Aorta (tissue), 5 donors: ENCODE measurements at regions not wholly inside any gene's neighbourhood (a gene's known extent, or its start where the extent isn't known, plus 50 kb on each side); places are given as distances from the start of the nearest gene placed in this dataset.

Experiments used
- ATAC-seq: fragments of 200-7000 bp; cut with Tn5 transposase; one replicate; pipeline ENCODE4 v1.9.1; 2022; ENCODE audit warnings: moderate library complexity; ENCODE audit not compliant: low FRiP score
- DNase-seq, 2 donors: peaks; one replicate each; pipeline ENCODE4 v3.0.0-alpha.2; 2020
- H3K27ac ChIP-seq, 2 donors: one replicate each; pipeline ENCODE4 v1.5.1; 2013; ENCODE audit warnings: low read length in 2 of 2, mild to moderate bottlenecking in 2 of 2, moderate library complexity in 2 of 2, control low read depth in 1 of 2, inconsistent platforms in 1 of 2, low read depth in 1 of 2
- H3K27me3 ChIP-seq, 2 donors: one replicate each; pipeline ENCODE4 v1.6.1; 2013; ENCODE audit warnings: control low read depth in 1 of 2, low read length in 1 of 2, mild to moderate bottlenecking in 1 of 2, moderate library complexity in 1 of 2; ENCODE audit not compliant: insufficient read depth in 2 of 2, control insufficient read depth in 1 of 2
- H3K36me3 ChIP-seq, 2 donors: one replicate each; pipeline ENCODE4 v1.6.1; 2013; ENCODE audit warnings: control low read depth in 1 of 2, low read length in 1 of 2, mild to moderate bottlenecking in 1 of 2; ENCODE audit not compliant: insufficient read depth in 2 of 2, control insufficient read depth in 1 of 2
- H3K4me1 ChIP-seq, 2 donors: one replicate each; pipeline ENCODE4 v1.6.1; 2013; ENCODE audit warnings: low read length in 2 of 2, control low read depth in 1 of 2, mild to moderate bottlenecking in 1 of 2, moderate library complexity in 1 of 2; ENCODE audit not compliant: insufficient read depth in 2 of 2, control insufficient read depth in 1 of 2
- H3K4me3 ChIP-seq, 2 donors: one replicate each; pipeline ENCODE4 v1.5.1; 2013; ENCODE audit warnings: low read length in 2 of 2, control low read depth in 1 of 2, mild to moderate bottlenecking in 1 of 2
- H3K9me3 ChIP-seq: one replicate; pipeline ENCODE4 v1.6.1; 2013; ENCODE audit warnings: mild to moderate bottlenecking, low read length; ENCODE audit not compliant: control insufficient read depth
- WGBS, 2 donors: extraction: QIAGEN DNeasy Blood & Tissue Kit; methylation state at CpG; one replicate each; pipeline ENCODE4 v1.1.7; 2013; 5-methylcytosine and 5-hydroxymethylcytosine counted together
- intact Hi-C, 2 donors: fragments of 100-400 bp; cut with DNase I; formaldehyde crosslinking; loops; one replicate each; pipeline versions ENCODE4 v1.14.2 to v1.15.0; 2022
- donor health status: healthy with polysubstance abuse.
- donor health status: Bipolar disorder and iron deficiency.
- donor health status: DM: no; HTN: no; CAD: no.
- donor health status: DM: no; HTN: no; CAD: no.
- donor health status: DM: yes; HTN: yes; CAD: no.

GRCh38 chr10:129380279-129380678, 86.8 kb upstream of the MGMT start:
- DNase-seq, result no peak
- Histone ChIP-seq H3K9me3 (no peaks in the 10 kb centered on the region), H3K4me3 (no peak overlapping the region), H3K4me1 (no peaks in the 10 kb centered on the region), H3K36me3 (no peaks in the 10 kb centered on the region), H3K27me3 (no peaks in the 10 kb centered on the region), H3K27ac (no peak overlapping the region)
- intact Hi-C loops, result no loop called here
- ATAC-seq, result no peak
- WGBS, 2 donors, result 96 to 97% methylated on average over 5 of the region's 5 CpGs

- Histone ChIP-seq H3K36me3 (no peaks in the 10 kb centered on the region), H3K4me3 (no peak overlapping the region), H3K9me3 (no peaks in the 10 kb centered on the region), H3K27ac (no peak overlapping the region), H3K4me1 (no peaks in the 10 kb centered on the region), H3K27me3 (no peaks in the 10 kb centered on the region)
- 36 to 60% methylated on average over 4 of the region's 4 CpGs for WGBS, 2 donors
- DNase-seq (no peak), ATAC-seq (no peak)
- intact Hi-C loops, result no loop called here
Measured at GRCh38 chr10:129381741-129382140, 85.3 kb upstream of the MGMT start.

DNA sequence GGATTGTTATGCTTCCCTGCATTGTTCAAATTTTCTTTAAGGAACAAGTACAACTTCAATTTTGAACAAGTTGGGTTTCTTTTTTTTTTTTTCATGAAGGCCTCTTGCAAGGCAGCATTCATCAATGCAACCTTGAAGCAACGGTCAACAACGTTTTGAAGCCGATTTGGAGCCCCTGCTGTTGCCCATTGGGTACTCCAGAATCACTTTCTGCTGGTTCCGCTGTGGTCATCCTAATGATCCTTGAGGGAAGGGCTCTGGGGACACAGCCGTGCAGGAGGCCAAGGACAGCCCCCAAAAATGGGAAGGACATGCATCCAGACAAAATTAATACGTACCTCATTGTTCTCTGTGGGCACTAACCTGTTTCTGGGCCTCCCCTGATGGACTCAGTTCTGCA, 84.6 kb upstream of the MGMT start:
- intact Hi-C loops, result no loop called here
- DNase-seq, result no peak
- H3K4me1 ChIP-seq, result no peaks in the 10 kb centered on the region
- no peak for ATAC-seq
- H3K4me3 ChIP-seq, result no peak overlapping the region
- no peaks in the 10 kb centered on the region for H3K9me3 ChIP-seq
- no peak overlapping the region for H3K27ac ChIP-seq
- H3K36me3 ChIP-seq, result no peaks in the 10 kb centered on the region
- no peaks in the 10 kb centered on the region for H3K27me3 ChIP-seq
- 77 to 91% methylated on average over 6 of the region's 6 CpGs for WGBS, 2 donors

DNA sequence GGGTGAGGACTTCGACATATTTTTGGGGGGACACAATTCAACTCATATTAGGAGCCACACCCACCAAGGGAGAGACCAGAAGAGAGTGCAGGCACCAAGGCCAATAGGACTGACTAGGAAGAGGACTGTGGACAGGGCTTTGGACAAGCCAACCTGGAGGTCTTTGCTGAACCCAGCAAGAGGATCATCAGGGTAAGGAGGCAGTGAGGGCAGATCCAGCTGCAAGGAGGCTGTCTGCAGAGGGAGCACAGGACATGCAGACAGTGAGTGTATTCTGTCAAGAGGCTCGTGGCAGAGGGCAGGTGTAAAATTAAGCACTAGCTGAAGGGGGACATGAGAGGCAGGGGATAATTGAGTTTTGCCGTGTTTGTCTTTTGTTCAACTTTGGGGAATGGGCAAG, 83.4 kb upstream of the MGMT start:
- 87 to 88% methylated on average over 3 of the region's 3 CpGs for WGBS, 2 donors
- no peaks in the 10 kb centered on the region for H3K4me1 ChIP-seq
- intact Hi-C loops, result no loop called here

DNA sequence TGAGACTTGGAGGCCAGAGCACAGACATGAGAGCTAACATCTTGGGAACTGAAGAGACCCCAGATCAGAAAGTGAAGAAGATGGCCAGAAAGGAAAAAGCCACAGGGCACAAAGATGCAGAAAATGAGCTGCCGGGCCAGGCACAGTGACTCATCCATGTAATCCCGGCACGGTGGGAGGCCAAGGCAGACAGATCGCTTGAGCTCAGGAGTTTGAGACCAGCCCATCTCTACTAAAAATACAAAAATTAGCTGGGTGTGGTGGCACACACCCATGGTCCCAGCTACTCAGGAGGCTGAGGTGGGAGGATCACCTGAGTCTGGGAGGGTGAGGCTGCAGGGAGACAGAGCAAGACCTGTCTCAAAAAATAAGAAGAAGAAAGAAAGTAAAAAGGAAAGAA, 81.4 kb upstream of the MGMT start:
- Histone ChIP-seq H3K4me1 (no peaks in the 10 kb centered on the region), H3K4me3 (no peak overlapping the region), H3K27me3 (no peaks in the 10 kb centered on the region), H3K27ac (no peak overlapping the region), H3K9me3 (no peaks in the 10 kb centered on the region), H3K36me3 (no peaks in the 10 kb centered on the region)
- no peak for ATAC-seq
- intact Hi-C loops, result no loop called here
- WGBS, 2 donors, result 89 to 93% methylated on average over 4 of the region's 4 CpGs
- DNase-seq, result no peak

More for the DNA sequence above, 83.4 kb upstream of the MGMT start:
- DNase-seq (no peak), ATAC-seq (no peak)
- H3K27ac ChIP-seq, result no peak overlapping the region
- no peaks in the 10 kb centered on the region for H3K9me3 ChIP-seq
- no peak overlapping the region for H3K4me3 ChIP-seq
- H3K27me3 ChIP-seq, result no peaks in the 10 kb centered on the region
- no peaks in the 10 kb centered on the region for H3K36me3 ChIP-seq

- DNase-seq (no peak), ATAC-seq (no peak)
- Histone ChIP-seq H3K9me3 (no peaks in the 10 kb centered on the region), H3K4me3 (no peak overlapping the region), H3K4me1 (no peaks in the 10 kb centered on the region), H3K36me3 (no peaks in the 10 kb centered on the region), H3K27me3 (no peaks in the 10 kb centered on the region), H3K27ac (no peak overlapping the region)
- WGBS, 2 donors, result 83 to 85% methylated on average over 6 of the region's 6 CpGs
- intact Hi-C loops, result no loop called here
Measured at GRCh38 chr10:129386415-129387257, 80.4 kb upstream of the MGMT start.

GRCh38 chr10:129387258-129387525, 79.8 kb upstream of the MGMT start:
- H3K27me3 ChIP-seq, result no peaks in the 10 kb centered on the region
- WGBS, 2 donors, result 81 to 87% methylated on average over 5 of the region's 5 CpGs
- no peaks in the 10 kb centered on the region for H3K4me1 ChIP-seq
- intact Hi-C loops, result no loop called here
- no peak overlapping the region for H3K4me3 ChIP-seq
- no peak overlapping the region for H3K27ac ChIP-seq
- no peaks in the 10 kb centered on the region for H3K36me3 ChIP-seq
- no peak for DNase-seq
- no peaks in the 10 kb centered on the region for H3K9me3 ChIP-seq
- ATAC-seq, result no peak

DNA sequence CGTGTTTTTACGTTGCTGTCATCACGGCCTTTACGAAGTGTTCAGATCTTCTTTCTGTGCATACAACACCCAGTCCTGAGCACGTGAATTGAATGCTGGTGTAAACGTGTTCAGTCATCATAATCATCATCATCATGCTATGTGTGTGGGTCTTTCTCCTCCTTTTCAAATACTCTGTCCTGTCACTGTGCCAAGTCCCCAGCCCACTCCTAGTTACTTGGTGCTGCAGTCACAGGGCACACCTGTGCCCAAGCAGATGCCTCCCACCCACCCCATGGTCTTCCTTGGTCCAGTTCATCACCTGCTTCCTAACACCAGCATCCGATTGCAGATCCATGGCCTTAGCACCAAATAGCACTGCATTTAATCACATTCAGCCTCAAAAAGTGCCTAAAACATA, 78.6 kb upstream of the MGMT start:
- Histone ChIP-seq H3K27ac (no peak overlapping the region), H3K9me3 (no peaks in the 10 kb centered on the region), H3K27me3 (no peaks in the 10 kb centered on the region), H3K4me1 (no peaks in the 10 kb centered on the region), H3K36me3 (no peaks in the 10 kb centered on the region), H3K4me3 (no peak overlapping the region)
- no peak for DNase-seq
- ATAC-seq, result no peak
- 88 to 91% methylated on average over 7 of the region's 7 CpGs for WGBS, 2 donors
- intact Hi-C loops, result no loop called here

GRCh38 chr10:129389194-129389593, 77.8 kb upstream of the MGMT start:
- no peak for ATAC-seq
- intact Hi-C loops, result no loop called here
- H3K9me3 ChIP-seq, result no peaks in the 10 kb centered on the region
- no peaks in the 10 kb centered on the region for H3K4me1 ChIP-seq
- no peak overlapping the region for H3K4me3 ChIP-seq
- no peaks in the 10 kb centered on the region for H3K36me3 ChIP-seq
- WGBS, 2 donors, result 81 to 86% methylated on average over 6 of the region's 6 CpGs
- no peaks in the 10 kb centered on the region for H3K27me3 ChIP-seq
- DNase-seq, result no peak
- no peak overlapping the region for H3K27ac ChIP-seq
